ENCODE measurements at regions not wholly inside any gene's neighbourhood (a gene's known extent, or its start where the extent isn't known, plus 50 kb on each side); places are given as distances from the start of the nearest gene placed in this dataset.

- no peak overlapping the region for H3K27ac ChIP-seq (ENCODE audit: low read length, poor library complexity, severe bottlenecking)
- no peak overlapping the region for H3K4ac ChIP-seq (ENCODE audit: low read depth in 1 of 2, low read length in 2 of 2)
- no peak overlapping the region for H3K9ac ChIP-seq (ENCODE audit: low read length)
- no peak overlapping the region for H2AFZ ChIP-seq (ENCODE audit: low read depth, low read length)
- no peaks in the 10 kb centered on the region for H3K79me1 ChIP-seq (replicated peaks; ENCODE audit: low read length, poor library complexity, severe bottlenecking)
- no peak overlapping the region for H3K14ac ChIP-seq (ENCODE audit: low read length in 2 of 2)
- no peak overlapping the region for H2BK12ac ChIP-seq (ENCODE audit: low read length in 2 of 2)
- no peak overlapping the region for H3K23ac ChIP-seq (ENCODE audit: low read length in 2 of 2)
- DNase-seq = no peak
- H3K18ac ChIP-seq (ENCODE audit: low read depth in 1 of 2, low read length in 2 of 2) = no peak overlapping the region
- no peak overlapping the region for H3K4me2 ChIP-seq (ENCODE audit: low read length, poor library complexity, severe bottlenecking)
- H4K8ac ChIP-seq (ENCODE audit: low read length) = no peak overlapping the region
- H2BK15ac ChIP-seq (ENCODE audit: low read depth, poor library complexity, severe bottlenecking) = no peak overlapping the region
- H4K91ac ChIP-seq (ENCODE audit: low read length) = no peak overlapping the region
- no peaks in the 10 kb centered on the region for H3K36me3 ChIP-seq (ENCODE audit: control insufficient read depth in 1 of 2, insufficient read depth in 2 of 2, low read depth in 1 of 2, low read length in 2 of 2)
- no peaks in the 10 kb centered on the region for H3K27me3 ChIP-seq (ENCODE audit: control insufficient read depth in 1 of 2, insufficient read depth in 1 of 2, low read length in 2 of 2)
- 88% methylated on average over 1 of the region's 2 CpGs for WGBS
- no peak overlapping the region for H3K4me3 ChIP-seq (ENCODE audit: insufficient read depth in 1 of 2, low read depth in 1 of 2, low read length in 2 of 2)
- H2BK120ac ChIP-seq (ENCODE audit: low read depth, low read length) = no peak overlapping the region
- no peak overlapping the region for H2AK5ac ChIP-seq (ENCODE audit: low read length, severe bottlenecking)
- no peaks in the 10 kb centered on the region for H3K4me1 ChIP-seq (ENCODE audit: control insufficient read depth, insufficient read depth, low read depth, low read length)
- no peaks in the 10 kb centered on the region for H3K9me3 ChIP-seq (ENCODE audit: control insufficient read depth, low read length)
- H2BK5ac ChIP-seq (ENCODE audit: low read depth, low read length, poor library complexity, severe bottlenecking) = no peak overlapping the region
These were observed 308.1 kb upstream of the MYOCD start for GRCh38 chr17:12357600-12357999.

GRCh38 chr17:12358477-12358876 lies 307.2 kb upstream of the MYOCD start:
- Histone ChIP-seq H3K14ac (ENCODE audit: low read length in 2 of 2) (no peak overlapping the region), H3K27ac (ENCODE audit: low read length, poor library complexity, severe bottlenecking) (no peak overlapping the region), H3K79me1 (replicated peaks; ENCODE audit: low read length, poor library complexity, severe bottlenecking) (no peaks in the 10 kb centered on the region), H3K9me3 (ENCODE audit: control insufficient read depth, low read length) (no peaks in the 10 kb centered on the region), H4K8ac (ENCODE audit: low read length) (no peak overlapping the region), H3K4me2 (ENCODE audit: low read length, poor library complexity, severe bottlenecking) (no peak overlapping the region), H3K23ac (ENCODE audit: low read length in 2 of 2) (no peak overlapping the region), H3K4me3 (ENCODE audit: insufficient read depth in 1 of 2, low read depth in 1 of 2, low read length in 2 of 2) (no peak overlapping the region), H3K4ac (ENCODE audit: low read depth in 1 of 2, low read length in 2 of 2) (no peak overlapping the region), H3K36me3 (ENCODE audit: control insufficient read depth in 1 of 2, insufficient read depth in 2 of 2, low read depth in 1 of 2, low read length in 2 of 2) (no peaks in the 10 kb centered on the region), H2BK120ac (ENCODE audit: low read depth, low read length) (no peak overlapping the region), H2AK5ac (ENCODE audit: low read length, severe bottlenecking) (no peak overlapping the region), H2BK15ac (ENCODE audit: low read depth, poor library complexity, severe bottlenecking) (no peak overlapping the region), H3K4me1 (ENCODE audit: control insufficient read depth, insufficient read depth, low read depth, low read length) (peaks cover 3% of the 10 kb centered on the region), H3K18ac (ENCODE audit: low read depth in 1 of 2, low read length in 2 of 2) (no peak overlapping the region), H2BK12ac (ENCODE audit: low read length in 2 of 2) (no peak overlapping the region), H2BK5ac (ENCODE audit: low read depth, low read length, poor library complexity, severe bottlenecking) (no peak overlapping the region), H2AFZ (ENCODE audit: low read depth, low read length) (no peak overlapping the region), H3K9ac (ENCODE audit: low read length) (no peak overlapping the region), H4K91ac (ENCODE audit: low read length) (no peak overlapping the region), H3K27me3 (ENCODE audit: control insufficient read depth in 1 of 2, insufficient read depth in 1 of 2, low read length in 2 of 2) (no peaks in the 10 kb centered on the region)
- 52% methylated on average over 10 of the region's 10 CpGs for WGBS
- DNase-seq = peak; percentile 37

DNA sequence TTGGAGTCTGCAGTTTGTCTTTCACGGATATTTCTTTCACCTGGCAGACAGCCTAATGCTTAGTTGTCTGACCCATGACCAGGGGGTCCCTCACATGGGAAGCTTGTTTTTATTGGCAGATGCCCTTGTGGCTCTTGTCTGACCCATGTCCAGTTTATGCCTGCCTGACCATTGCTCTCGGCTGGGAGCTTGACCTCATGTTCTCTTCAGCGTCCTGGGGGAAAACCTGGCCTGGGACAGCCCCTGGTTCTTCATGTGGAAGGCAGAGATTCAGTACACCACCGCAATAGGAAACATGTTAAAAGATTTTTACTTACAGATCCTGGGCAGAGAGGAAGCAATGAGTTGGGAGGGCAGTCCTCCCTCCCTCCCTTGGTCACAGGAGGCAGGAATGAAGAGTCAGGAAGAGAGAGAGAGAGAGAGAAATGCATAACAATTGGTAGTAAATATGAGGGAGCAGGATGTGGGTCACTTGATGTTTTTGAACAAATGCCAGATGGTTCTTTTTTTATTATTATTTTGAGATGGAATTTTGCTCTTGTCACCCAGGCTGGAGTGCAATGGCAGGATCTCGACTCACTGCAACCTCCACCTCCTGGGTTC lies 302.7 kb upstream of the MYOCD start:
- H2BK15ac ChIP-seq (ENCODE audit: low read depth, poor library complexity, severe bottlenecking) = no peak overlapping the region
- no peak overlapping the region for H3K4ac ChIP-seq (ENCODE audit: low read depth in 1 of 2, low read length in 2 of 2)
- no peak overlapping the region for H3K14ac ChIP-seq (ENCODE audit: low read length in 2 of 2)
- WGBS = 77% methylated on average over 5 of the region's 5 CpGs
- no peak overlapping the region for H3K27ac ChIP-seq (ENCODE audit: low read length, poor library complexity, severe bottlenecking)
- H2AK5ac ChIP-seq (ENCODE audit: low read length, severe bottlenecking) = no peak overlapping the region
- no peak overlapping the region for H4K8ac ChIP-seq (ENCODE audit: low read length)
- no peak overlapping the region for H2BK5ac ChIP-seq (ENCODE audit: low read depth, low read length, poor library complexity, severe bottlenecking)
- H3K4me2 ChIP-seq (ENCODE audit: low read length, poor library complexity, severe bottlenecking) = no peak overlapping the region
- no peak overlapping the region for H2BK120ac ChIP-seq (ENCODE audit: low read depth, low read length)
- no peak overlapping the region for H3K9ac ChIP-seq (ENCODE audit: low read length)
- no peaks in the 10 kb centered on the region for H3K36me3 ChIP-seq (ENCODE audit: control insufficient read depth in 1 of 2, insufficient read depth in 2 of 2, low read depth in 1 of 2, low read length in 2 of 2)
- no peak overlapping the region for H2AFZ ChIP-seq (ENCODE audit: low read depth, low read length)
- H3K79me1 ChIP-seq (replicated peaks; ENCODE audit: low read length, poor library complexity, severe bottlenecking) = no peaks in the 10 kb centered on the region
- H3K18ac ChIP-seq (ENCODE audit: low read depth in 1 of 2, low read length in 2 of 2) = no peak overlapping the region
- H3K23ac ChIP-seq (ENCODE audit: low read length in 2 of 2) = no peak overlapping the region
- H3K9me3 ChIP-seq (ENCODE audit: control insufficient read depth, low read length) = no peaks in the 10 kb centered on the region
- no peak overlapping the region for H4K91ac ChIP-seq (ENCODE audit: low read length)
- H3K4me3 ChIP-seq (ENCODE audit: insufficient read depth in 1 of 2, low read depth in 1 of 2, low read length in 2 of 2) = no peak overlapping the region
- no peak for DNase-seq
- H3K27me3 ChIP-seq (ENCODE audit: control insufficient read depth in 1 of 2, insufficient read depth in 1 of 2, low read length in 2 of 2) = no peaks in the 10 kb centered on the region
- H2BK12ac ChIP-seq (ENCODE audit: low read length in 2 of 2) = no peak overlapping the region
- peaks cover 7% of the 10 kb centered on the region for H3K4me1 ChIP-seq (ENCODE audit: control insufficient read depth, insufficient read depth, low read depth, low read length)

DNA sequence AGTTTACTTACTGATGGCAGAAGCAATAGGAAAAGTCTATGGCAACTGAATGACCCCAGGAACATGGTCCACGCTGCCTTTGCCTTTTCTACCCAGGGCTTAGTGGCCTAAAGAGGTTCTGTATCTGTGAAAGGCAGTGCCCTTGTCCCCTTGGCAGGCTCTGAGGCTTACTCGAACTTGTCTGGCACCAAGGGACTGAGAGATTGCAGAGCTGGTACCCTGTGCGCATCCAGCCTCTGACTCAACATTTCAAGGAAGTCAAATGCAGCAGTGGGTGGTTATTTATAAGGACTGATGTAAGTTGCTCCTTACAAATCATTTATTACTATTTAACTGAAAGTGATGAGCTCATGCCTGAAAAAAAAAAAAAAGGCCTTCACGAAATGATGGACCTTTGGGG lies 299.9 kb upstream of the MYOCD start:
- Histone ChIP-seq H3K14ac (ENCODE audit: low read length in 2 of 2) (peak overlapping the region in 1 of 2 experiments; percentile 77), H3K18ac (ENCODE audit: low read depth in 1 of 2, low read length in 2 of 2) (no peak overlapping the region), H2BK5ac (ENCODE audit: low read depth, low read length, poor library complexity, severe bottlenecking) (no peak overlapping the region), H3K23ac (ENCODE audit: low read length in 2 of 2) (no peak overlapping the region), H3K27me3 (ENCODE audit: control insufficient read depth in 1 of 2, insufficient read depth in 1 of 2, low read length in 2 of 2) (no peaks in the 10 kb centered on the region), H2BK12ac (ENCODE audit: low read length in 2 of 2) (no peak overlapping the region), H4K8ac (ENCODE audit: low read length) (no peak overlapping the region), H3K4ac (ENCODE audit: low read depth in 1 of 2, low read length in 2 of 2) (no peak overlapping the region), H2BK120ac (ENCODE audit: low read depth, low read length) (no peak overlapping the region), H3K27ac (ENCODE audit: low read length, poor library complexity, severe bottlenecking) (peak overlapping the region; percentile 54), H3K9ac (ENCODE audit: low read length) (no peak overlapping the region), H2AFZ (ENCODE audit: low read depth, low read length) (no peak overlapping the region), H3K79me1 (replicated peaks; ENCODE audit: low read length, poor library complexity, severe bottlenecking) (no peaks in the 10 kb centered on the region), H2AK5ac (ENCODE audit: low read length, severe bottlenecking) (no peak overlapping the region), H3K4me2 (ENCODE audit: low read length, poor library complexity, severe bottlenecking) (peak overlapping the region; percentile 10), H3K9me3 (ENCODE audit: control insufficient read depth, low read length) (no peaks in the 10 kb centered on the region), H3K4me3 (ENCODE audit: insufficient read depth in 1 of 2, low read depth in 1 of 2, low read length in 2 of 2) (no peak overlapping the region), H4K91ac (ENCODE audit: low read length) (no peak overlapping the region), H3K4me1 (ENCODE audit: control insufficient read depth, insufficient read depth, low read depth, low read length) (peaks cover 7% of the 10 kb centered on the region), H3K36me3 (ENCODE audit: control insufficient read depth in 1 of 2, insufficient read depth in 2 of 2, low read depth in 1 of 2, low read length in 2 of 2) (no peaks in the 10 kb centered on the region), H2BK15ac (ENCODE audit: low read depth, poor library complexity, severe bottlenecking) (no peak overlapping the region)
- WGBS = 82% methylated on average over 2 of the region's 4 CpGs
- DNase-seq = no peak
